Neural progenitor cell (in vitro differentiated cells): ENCODE measurements at regions not wholly inside any gene's neighbourhood (a gene's known extent, or its start where the extent isn't known, plus 50 kb on each side); places are given as distances from the start of the nearest gene placed in this dataset.

Experiments used
- EZH2 ChIP-seq: fragments of 200-600 bp; sonication (generic); IDR thresholded peaks from 2 replicates; pipeline ENCODE4 v1.6.1; 2017; ENCODE audit warnings: antibody characterized with exemption, mild to moderate bottlenecking, moderate library complexity
- TF ChIP-seq, protein P1 (sequence below): fragments of 200-600 bp; sonication (generic); IDR thresholded peaks from 2 replicates; pipeline ENCODE4 v1.5.1; 2017; ENCODE audit warnings: antibody characterized with exemption, mild to moderate bottlenecking

DNA sequence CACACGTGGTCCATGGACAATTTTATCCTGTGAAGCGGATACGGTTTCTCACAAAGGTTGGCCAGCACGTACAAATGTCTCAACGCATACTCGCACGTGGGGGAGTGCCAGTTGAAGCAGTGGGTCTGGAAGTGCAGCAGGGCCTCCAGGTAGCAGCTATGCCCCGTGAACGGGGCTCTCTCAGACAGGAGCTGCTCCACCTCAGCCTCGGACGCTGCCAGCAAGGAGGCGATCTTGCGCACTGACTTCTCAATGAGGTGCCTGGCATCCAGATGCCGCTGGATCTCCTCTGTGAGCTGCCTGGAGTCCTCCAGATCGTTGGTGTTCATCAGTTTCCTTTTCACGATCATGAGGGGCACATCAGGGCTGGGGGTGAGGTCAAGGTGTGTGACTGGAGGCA is 2272.0 kb downstream of the PCDH9 start:
- no peak for TF ChIP-seq EZH2
- TF ChIP-seq, protein P1, sequence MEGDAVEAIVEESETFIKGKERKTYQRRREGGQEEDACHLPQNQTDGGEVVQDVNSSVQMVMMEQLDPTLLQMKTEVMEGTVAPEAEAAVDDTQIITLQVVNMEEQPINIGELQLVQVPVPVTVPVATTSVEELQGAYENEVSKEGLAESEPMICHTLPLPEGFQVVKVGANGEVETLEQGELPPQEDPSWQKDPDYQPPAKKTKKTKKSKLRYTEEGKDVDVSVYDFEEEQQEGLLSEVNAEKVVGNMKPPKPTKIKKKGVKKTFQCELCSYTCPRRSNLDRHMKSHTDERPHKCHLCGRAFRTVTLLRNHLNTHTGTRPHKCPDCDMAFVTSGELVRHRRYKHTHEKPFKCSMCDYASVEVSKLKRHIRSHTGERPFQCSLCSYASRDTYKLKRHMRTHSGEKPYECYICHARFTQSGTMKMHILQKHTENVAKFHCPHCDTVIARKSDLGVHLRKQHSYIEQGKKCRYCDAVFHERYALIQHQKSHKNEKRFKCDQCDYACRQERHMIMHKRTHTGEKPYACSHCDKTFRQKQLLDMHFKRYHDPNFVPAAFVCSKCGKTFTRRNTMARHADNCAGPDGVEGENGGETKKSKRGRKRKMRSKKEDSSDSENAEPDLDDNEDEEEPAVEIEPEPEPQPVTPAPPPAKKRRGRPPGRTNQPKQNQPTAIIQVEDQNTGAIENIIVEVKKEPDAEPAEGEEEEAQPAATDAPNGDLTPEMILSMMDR, result no peak
